ENCODE measurements at regions not wholly inside any gene's neighbourhood (a gene's known extent, or its start where the extent isn't known, plus 50 kb on each side); places are given as distances from the start of the nearest gene placed in this dataset.

GRCh38 chr2:15793978-15794377 is 146.4 kb upstream of the MYCN start:
- Histone ChIP-seq H3K4me3 (no peak overlapping the region), H3K9me3 (no peaks in the 10 kb centered on the region), H3K36me3 (no peaks in the 10 kb centered on the region), H3K27me3 (no peaks in the 10 kb centered on the region), H3K4me1 (no peaks in the 10 kb centered on the region), H3K27ac (no peak overlapping the region)
- ATAC-seq = no peak
- 83% methylated on average over 9 of the region's 9 CpGs for WGBS (ENCODE audit: insufficient coverage, low coverage, low lambda C conversion rate, missing lambda C conversion rate)
- DNase-seq = no peak
- intact Hi-C loops (cut with DNase I) = no loop called here
- TF ChIP-seq, protein P1, sequence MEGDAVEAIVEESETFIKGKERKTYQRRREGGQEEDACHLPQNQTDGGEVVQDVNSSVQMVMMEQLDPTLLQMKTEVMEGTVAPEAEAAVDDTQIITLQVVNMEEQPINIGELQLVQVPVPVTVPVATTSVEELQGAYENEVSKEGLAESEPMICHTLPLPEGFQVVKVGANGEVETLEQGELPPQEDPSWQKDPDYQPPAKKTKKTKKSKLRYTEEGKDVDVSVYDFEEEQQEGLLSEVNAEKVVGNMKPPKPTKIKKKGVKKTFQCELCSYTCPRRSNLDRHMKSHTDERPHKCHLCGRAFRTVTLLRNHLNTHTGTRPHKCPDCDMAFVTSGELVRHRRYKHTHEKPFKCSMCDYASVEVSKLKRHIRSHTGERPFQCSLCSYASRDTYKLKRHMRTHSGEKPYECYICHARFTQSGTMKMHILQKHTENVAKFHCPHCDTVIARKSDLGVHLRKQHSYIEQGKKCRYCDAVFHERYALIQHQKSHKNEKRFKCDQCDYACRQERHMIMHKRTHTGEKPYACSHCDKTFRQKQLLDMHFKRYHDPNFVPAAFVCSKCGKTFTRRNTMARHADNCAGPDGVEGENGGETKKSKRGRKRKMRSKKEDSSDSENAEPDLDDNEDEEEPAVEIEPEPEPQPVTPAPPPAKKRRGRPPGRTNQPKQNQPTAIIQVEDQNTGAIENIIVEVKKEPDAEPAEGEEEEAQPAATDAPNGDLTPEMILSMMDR (IDR thresholded peaks at IDR 0.05) = no peak
- no peak for TF ChIP-seq POLR2A (IDR thresholded peaks at IDR 0.05)

- ATAC-seq = no peak
- 86% methylated on average over 5 of the region's 5 CpGs for WGBS (ENCODE audit: insufficient coverage, low coverage, low lambda C conversion rate, missing lambda C conversion rate)
- no peaks in the 10 kb centered on the region for H3K9me3 ChIP-seq
- H3K27ac ChIP-seq = no peak overlapping the region
- TF ChIP-seq, protein P1 (IDR thresholded peaks at IDR 0.05) = no peak
- TF ChIP-seq POLR2A (IDR thresholded peaks at IDR 0.05) = no peak
- DNase-seq = no peak
- H3K27me3 ChIP-seq = no peaks in the 10 kb centered on the region
- intact Hi-C loops (cut with DNase I) = no loop called here
- H3K36me3 ChIP-seq = no peaks in the 10 kb centered on the region
- H3K4me3 ChIP-seq = no peak overlapping the region
- H3K4me1 ChIP-seq = no peaks in the 10 kb centered on the region
Observed at GRCh38 chr2:15794608-15795134, 145.7 kb upstream of the MYCN start.

- H3K4me1 ChIP-seq = no peaks in the 10 kb centered on the region
Observed at GRCh38 chr2:15795426-15795825, 144.9 kb upstream of the MYCN start.

DNA sequence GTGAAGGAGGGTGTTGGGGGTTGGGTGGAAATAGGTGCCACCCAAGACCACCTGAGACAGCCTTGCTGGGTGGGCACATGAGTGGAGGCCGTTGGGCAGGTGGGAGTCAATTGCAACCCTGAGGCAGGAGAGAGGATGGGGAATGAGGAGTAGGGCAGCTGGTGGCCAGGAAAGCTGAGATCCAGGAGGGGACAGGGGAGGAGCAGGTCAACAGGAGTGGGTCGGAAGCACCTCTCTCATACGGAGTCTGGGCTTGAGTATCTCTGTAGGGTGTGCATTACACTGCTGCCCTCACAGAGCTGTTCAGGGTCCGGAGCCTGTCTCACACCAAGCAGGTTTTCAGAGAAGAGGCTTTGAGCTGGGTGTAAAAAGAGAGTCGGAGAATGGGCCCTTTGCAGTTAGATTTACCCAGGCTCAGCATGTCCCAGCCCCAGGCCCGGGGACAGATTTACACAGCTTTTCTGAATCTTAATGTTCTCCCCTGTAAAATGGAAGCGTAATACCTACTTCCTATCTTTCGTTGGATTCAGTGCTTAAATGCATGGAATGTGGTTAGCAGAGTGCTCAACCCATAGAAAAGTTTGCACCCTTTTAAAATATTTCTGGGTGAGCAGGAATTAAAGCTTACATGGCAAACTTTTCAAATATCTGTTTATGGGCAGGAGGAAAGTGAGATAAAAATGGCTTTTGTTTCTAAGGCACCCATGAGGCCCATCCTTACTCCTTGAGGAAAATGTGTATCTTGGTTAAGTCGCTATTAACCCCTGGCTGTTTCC is 144.0 kb upstream of the MYCN start:
- Histone ChIP-seq H3K4me1 (no peaks in the 10 kb centered on the region), H3K27me3 (no peaks in the 10 kb centered on the region), H3K9me3 (no peaks in the 10 kb centered on the region), H3K36me3 (no peaks in the 10 kb centered on the region), H3K27ac (no peak overlapping the region), H3K4me3 (no peak overlapping the region)
- WGBS (ENCODE audit: insufficient coverage, low coverage, low lambda C conversion rate, missing lambda C conversion rate) = 87% methylated on average over 5 of the region's 9 CpGs
- no peak for ATAC-seq
- no peak for DNase-seq
- TF ChIP-seq POLR2A (IDR thresholded peaks at IDR 0.05) = no peak
- TF ChIP-seq, protein P1 (IDR thresholded peaks at IDR 0.05) = no peak
- intact Hi-C loops (cut with DNase I) = no loop called here

More at GRCh38 chr2:15795426-15795825, 144.9 kb upstream of the MYCN start:
- TF ChIP-seq, protein P1 (IDR thresholded peaks at IDR 0.05) = no peak
- no peak for TF ChIP-seq POLR2A (IDR thresholded peaks at IDR 0.05)
- Histone ChIP-seq H3K4me3 (no peak overlapping the region), H3K9me3 (no peaks in the 10 kb centered on the region), H3K27ac (no peak overlapping the region), H3K36me3 (no peaks in the 10 kb centered on the region), H3K27me3 (no peaks in the 10 kb centered on the region)
- intact Hi-C loops (cut with DNase I) = no loop called here
- ATAC-seq (no peak), DNase-seq (no peak)
- WGBS (ENCODE audit: insufficient coverage, low coverage, low lambda C conversion rate, missing lambda C conversion rate) = 47% methylated on average over 3 of the region's 10 CpGs

All from right lobe of liver (tissue), 6 donors.